GM18870 (cell line): ENCODE measurements at regions not wholly inside any gene's neighbourhood (a gene's known extent, or its start where the extent isn't known, plus 50 kb on each side); places are given as distances from the start of the nearest gene placed in this dataset.

Source experiments
- ATAC-seq: cut with Tn5 transposase; IDR thresholded peaks from one replicate; pipeline ENCODE4 v1.9.1; 2021; ENCODE audit warnings: moderate library complexity; ENCODE audit not compliant: unreplicated experiment

DNA sequence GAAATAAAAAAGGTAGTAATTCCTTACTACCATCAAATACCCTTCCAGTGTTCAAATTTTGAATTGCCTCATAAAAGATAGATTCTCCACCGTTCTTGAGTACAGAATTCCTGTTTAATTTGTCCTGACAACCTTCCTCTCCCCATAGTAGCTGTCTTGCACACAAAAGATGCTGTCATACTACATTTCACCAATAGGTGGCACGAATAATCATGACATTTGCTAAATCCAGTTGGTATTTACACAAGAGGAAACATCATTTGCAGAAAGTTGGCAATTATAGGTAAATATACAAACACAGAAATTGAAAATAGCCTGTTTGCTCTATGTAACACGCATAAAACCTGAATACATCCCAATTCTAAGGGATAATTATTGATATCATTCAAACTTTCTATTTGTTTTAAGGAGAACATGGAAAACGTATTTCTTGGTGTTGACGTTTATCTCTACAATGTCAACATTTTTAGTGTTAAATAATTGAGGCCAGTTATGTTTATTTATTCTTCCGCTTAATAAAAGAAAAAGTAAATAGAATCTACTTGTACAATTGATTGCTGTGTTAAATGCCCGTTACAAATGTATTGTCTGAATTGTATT, 58.3 kb upstream of the CLDN10 start:
- ATAC-seq: no peak

DNA sequence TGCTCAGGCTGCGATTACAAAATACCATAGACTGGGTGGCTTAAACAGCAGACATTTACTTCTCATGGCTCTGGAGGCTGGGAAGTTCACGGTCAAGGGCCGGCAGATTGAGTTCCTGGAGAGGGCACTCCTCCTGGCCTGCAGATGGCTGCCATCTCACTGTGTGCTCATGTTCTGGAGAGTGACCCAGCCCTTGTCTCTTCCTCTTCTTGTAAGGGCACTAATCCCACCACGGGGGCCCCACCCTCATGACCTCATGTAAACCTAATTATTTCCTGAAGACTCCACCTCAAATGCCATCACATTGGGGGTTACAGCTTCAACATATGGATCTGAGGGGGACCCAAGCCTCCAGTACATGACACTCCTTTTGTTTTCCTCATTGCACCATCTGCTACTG, 56.0 kb upstream of the CLDN10 start:
- ATAC-seq: no peak

DNA sequence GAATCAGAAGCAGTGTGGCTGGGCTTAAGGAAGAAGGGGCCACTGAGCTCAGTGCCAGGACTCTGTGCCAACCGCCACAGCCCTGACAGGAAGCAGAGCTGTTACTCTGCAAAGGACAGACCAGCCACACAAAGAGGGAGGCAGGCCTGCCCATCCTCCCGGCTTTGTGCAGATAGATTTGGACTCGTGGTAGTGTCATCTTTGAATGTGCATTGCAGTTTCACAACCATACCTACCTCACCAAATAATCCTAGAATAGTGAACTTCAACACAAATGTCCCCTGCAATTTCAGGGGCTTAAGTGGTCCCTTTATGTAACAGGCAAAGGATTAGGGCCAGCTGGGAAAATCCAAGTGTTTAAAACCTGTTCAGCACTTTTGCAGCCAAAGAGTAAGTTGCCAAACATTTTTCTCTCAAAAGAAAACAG, 55.1 kb upstream of the CLDN10 start:
- no peak for ATAC-seq

DNA sequence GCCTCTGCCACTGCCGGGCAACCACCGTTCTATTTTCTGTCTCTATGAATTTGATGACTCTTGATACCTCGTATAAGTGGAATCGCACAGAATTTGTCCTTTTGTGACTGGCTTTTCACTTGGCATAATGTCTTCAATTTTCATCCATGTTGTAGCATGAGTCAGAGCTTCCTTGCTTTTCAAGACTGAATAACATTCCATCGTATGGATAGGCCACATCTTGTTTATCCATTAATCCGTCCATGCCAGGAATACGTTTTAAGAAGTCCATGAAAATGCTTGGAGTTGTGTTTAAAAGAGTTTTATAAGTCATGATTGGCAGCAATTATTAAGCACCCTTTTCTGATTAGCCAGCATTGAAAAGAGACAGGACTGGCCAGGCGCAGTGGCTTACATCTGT, 53.6 kb upstream of the CLDN10 start:
- no peak for ATAC-seq

DNA sequence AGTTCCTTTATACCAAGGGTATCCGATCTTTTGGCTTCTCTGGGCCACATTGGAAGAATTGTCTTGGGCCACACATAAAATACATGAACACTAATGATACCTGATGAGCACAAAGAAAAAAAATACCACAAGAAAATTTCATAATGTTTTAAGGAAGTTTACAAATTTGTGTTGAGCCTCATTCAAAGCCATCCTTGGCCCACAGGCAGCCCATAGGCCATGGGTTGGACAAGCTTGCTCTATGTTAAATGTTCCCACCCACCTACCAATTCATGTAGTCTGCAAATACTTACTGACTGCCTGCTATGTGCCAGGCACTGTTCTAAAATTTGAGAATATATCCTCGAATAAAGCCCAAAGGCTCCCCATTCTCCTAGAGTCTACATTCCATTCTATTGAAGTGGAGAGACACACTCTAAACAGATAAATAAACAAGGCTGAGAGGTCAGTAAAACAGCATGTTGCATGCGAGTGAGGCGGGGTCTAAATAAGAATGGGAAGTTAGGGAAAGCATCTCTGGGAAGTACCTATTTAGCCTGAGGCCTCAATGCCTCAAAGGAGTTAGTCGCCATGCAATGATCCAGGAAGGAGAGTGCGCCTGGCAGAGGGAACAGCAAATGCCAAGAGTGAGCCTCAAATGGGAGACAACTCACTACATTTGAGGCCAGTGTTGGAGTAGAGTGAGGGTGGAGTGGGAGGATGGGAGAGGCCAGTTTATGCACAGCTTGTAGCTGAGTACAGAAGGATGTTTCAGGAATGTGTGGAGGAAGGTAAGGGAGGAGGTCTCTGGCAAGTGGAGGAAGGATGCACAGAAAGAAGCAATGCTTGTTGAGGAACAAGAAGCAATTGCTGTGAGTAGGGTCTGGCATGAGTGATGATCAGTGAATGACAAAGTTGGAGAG, 52.5 kb upstream of the CLDN10 start:
- no peak for ATAC-seq

DNA sequence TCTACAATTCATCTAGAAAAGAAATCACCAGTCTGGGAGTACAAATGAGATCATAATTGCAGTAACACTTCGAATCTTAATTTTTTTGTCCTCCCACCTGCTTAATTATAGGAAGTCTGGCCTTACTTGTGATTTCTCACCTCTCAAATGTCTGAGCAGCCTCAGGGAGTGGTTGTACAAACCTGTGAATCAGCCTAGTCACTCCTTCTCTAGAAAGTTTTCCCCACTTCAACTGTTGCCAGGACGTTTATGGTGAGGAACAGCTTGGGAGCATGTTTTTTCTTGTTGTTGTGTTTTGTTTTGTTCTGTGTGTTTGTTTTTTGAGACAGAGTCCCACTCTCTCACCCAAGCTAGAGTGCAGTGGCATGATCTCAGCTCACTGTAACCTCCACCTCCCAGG, 50.3 kb upstream of the CLDN10 start:
- no peak for ATAC-seq
